Endodermal cell (in vitro differentiated cells): ENCODE measurements at regions not wholly inside any gene's neighbourhood (a gene's known extent, or its start where the extent isn't known, plus 50 kb on each side); places are given as distances from the start of the nearest gene placed in this dataset.

Source experiments
- DNase-seq: peaks from one replicate; pipeline ENCODE4 v3.0.0-alpha.2; 2017
- H3K27ac ChIP-seq: 2 replicates; pipeline ENCODE4 v1.5.1; 2013; ENCODE audit warnings: mild to moderate bottlenecking, low read depth, low read length, moderate library complexity
- H3K27me3 ChIP-seq: 2 replicates; pipeline ENCODE4 v1.6.1; 2013; ENCODE audit warnings: mild to moderate bottlenecking, low read length, moderate library complexity; ENCODE audit not compliant: insufficient read depth, control insufficient read depth, poor library complexity, severe bottlenecking
- H3K36me3 ChIP-seq: 2 replicates; pipeline ENCODE4 v1.7.0; 2013; ENCODE audit warnings: mild to moderate bottlenecking, low read length, moderate library complexity; ENCODE audit not compliant: control insufficient read depth, insufficient read depth
- H3K4me1 ChIP-seq: one replicate; pipeline ENCODE4 v1.7.0; 2013; ENCODE audit warnings: low read length; ENCODE audit not compliant: control insufficient read depth, insufficient read depth
- H3K4me3 ChIP-seq: 2 replicates; pipeline ENCODE4 v1.5.1; 2013; ENCODE audit warnings: mild to moderate bottlenecking, low read length, moderate library complexity
- H3K9ac ChIP-seq: 2 replicates; pipeline ENCODE4 v1.6.1; 2013; ENCODE audit warnings: mild to moderate bottlenecking, low read length, moderate library complexity; ENCODE audit not compliant: poor library complexity, severe bottlenecking; ENCODE audit errors: extremely low read depth
- H3K9me3 ChIP-seq: 2 replicates; pipeline ENCODE4 v1.6.1; 2013; ENCODE audit warnings: mild to moderate bottlenecking, low read length, moderate library complexity; ENCODE audit not compliant: control insufficient read depth
- H3K27ac Mint-ChIP-seq: 2 replicates; pipeline ENCODE4 v1.8.0; 2020; ENCODE audit warnings: mixed read lengths
- H3K27me3 Mint-ChIP-seq: 2 replicates; pipeline ENCODE4 v1.8.0; 2021; ENCODE audit warnings: mild to moderate bottlenecking, mixed read lengths; ENCODE audit not compliant: insufficient read depth
- H3K36me3 Mint-ChIP-seq: 2 replicates; pipeline ENCODE4 v1.8.0; 2020; ENCODE audit warnings: low read depth, mixed read lengths
- H3K4me1 Mint-ChIP-seq: 2 replicates; pipeline ENCODE4 v1.8.0; 2020; ENCODE audit warnings: mixed read lengths
- H3K4me3 Mint-ChIP-seq: 2 replicates; pipeline ENCODE4 v1.8.0; 2020; ENCODE audit warnings: mild to moderate bottlenecking, moderate library complexity, mixed read lengths
- H3K9me3 Mint-ChIP-seq: 2 replicates; pipeline ENCODE4 v1.8.0; 2020; ENCODE audit warnings: mild to moderate bottlenecking, mixed read lengths
- CTCF ChIP-seq: fragments of 200-600 bp; sonication (generic); conservative IDR thresholded peaks from 2 replicates; pipeline ENCODE4 v1.5.0; 2021; ENCODE audit warnings: antibody characterized with exemption, mild to moderate bottlenecking
- WGBS, 2 experiments: methylation state at CpG; one replicate each; pipeline versions ENCODE4 v1.1.5 to v1.1.7; 2013; ENCODE audit warnings: missing lambda C conversion rate in 2 of 2, mixed read lengths in 1 of 2; ENCODE audit not compliant: insufficient coverage in 1 of 2, insufficient read length in 1 of 2; 5-methylcytosine and 5-hydroxymethylcytosine counted together

- TF ChIP-seq CTCF = no peak
- H3K4me3 ChIP-seq = no peak overlapping the region
- no peaks in the 10 kb centered on the region for H3K27me3 ChIP-seq
- DNase-seq = no peak
- H3K4me3 Mint-ChIP-seq = no peak overlapping the region
- no peak overlapping the region for H3K27ac ChIP-seq
- H3K9me3 ChIP-seq = no peaks in the 10 kb centered on the region
- no peak overlapping the region for H3K9ac ChIP-seq
- H3K27me3 Mint-ChIP-seq = no peaks in the 10 kb centered on the region
- no peak overlapping the region for H3K27ac Mint-ChIP-seq
- H3K9me3 Mint-ChIP-seq = no peaks in the 10 kb centered on the region
- no peaks in the 10 kb centered on the region for H3K36me3 Mint-ChIP-seq
- no peaks in the 10 kb centered on the region for H3K4me1 Mint-ChIP-seq
- no peaks in the 10 kb centered on the region for H3K4me1 ChIP-seq
- WGBS, 2 experiments = 78 to 87% methylated on average over 7 of the region's 7 CpGs
- no peaks in the 10 kb centered on the region for H3K36me3 ChIP-seq
These were observed 933.0 kb downstream of the TLE4 start for GRCh38 chr9:80504601-80505230.

GRCh38 chr9:80503671-80504281 is 932.0 kb downstream of the TLE4 start:
- no peak overlapping the region for H3K4me3 Mint-ChIP-seq
- Histone ChIP-seq H3K27me3 (no peaks in the 10 kb centered on the region), H3K4me3 (no peak overlapping the region), H3K4me1 (no peaks in the 10 kb centered on the region), H3K27ac (no peak overlapping the region), H3K36me3 (no peaks in the 10 kb centered on the region), H3K9me3 (no peaks in the 10 kb centered on the region), H3K9ac (no peak overlapping the region)
- no peaks in the 10 kb centered on the region for H3K9me3 Mint-ChIP-seq
- no peak for TF ChIP-seq CTCF
- no peak for DNase-seq
- 100% methylated on average over 2 of the region's 2 CpGs; no CpG with 5 or more reads in 1 of the 2 experiments for WGBS, 2 experiments
- no peaks in the 10 kb centered on the region for H3K27me3 Mint-ChIP-seq
- H3K4me1 Mint-ChIP-seq = no peaks in the 10 kb centered on the region
- H3K36me3 Mint-ChIP-seq = no peaks in the 10 kb centered on the region
- H3K27ac Mint-ChIP-seq = no peak overlapping the region

GRCh38 chr9:80502306-80502705 is 930.5 kb downstream of the TLE4 start:
- Mint-ChIP-seq H3K9me3 (no peaks in the 10 kb centered on the region), H3K36me3 (no peaks in the 10 kb centered on the region), H3K4me1 (no peaks in the 10 kb centered on the region), H3K4me3 (no peak overlapping the region), H3K27me3 (no peaks in the 10 kb centered on the region), H3K27ac (no peak overlapping the region)
- Histone ChIP-seq H3K9ac (no peak overlapping the region), H3K36me3 (no peaks in the 10 kb centered on the region), H3K27ac (no peak overlapping the region), H3K4me1 (no peaks in the 10 kb centered on the region), H3K27me3 (no peaks in the 10 kb centered on the region), H3K9me3 (no peaks in the 10 kb centered on the region), H3K4me3 (no peak overlapping the region)
- TF ChIP-seq CTCF = no peak
- WGBS, 2 experiments = 91% methylated on average over 5 of the region's 5 CpGs; no CpG with 5 or more reads in 1 of the 2 experiments
- DNase-seq = no peak
